ENCODE measurements at regions not wholly inside any gene's neighbourhood (a gene's known extent, or its start where the extent isn't known, plus 50 kb on each side); places are given as distances from the start of the nearest gene placed in this dataset.

DNA sequence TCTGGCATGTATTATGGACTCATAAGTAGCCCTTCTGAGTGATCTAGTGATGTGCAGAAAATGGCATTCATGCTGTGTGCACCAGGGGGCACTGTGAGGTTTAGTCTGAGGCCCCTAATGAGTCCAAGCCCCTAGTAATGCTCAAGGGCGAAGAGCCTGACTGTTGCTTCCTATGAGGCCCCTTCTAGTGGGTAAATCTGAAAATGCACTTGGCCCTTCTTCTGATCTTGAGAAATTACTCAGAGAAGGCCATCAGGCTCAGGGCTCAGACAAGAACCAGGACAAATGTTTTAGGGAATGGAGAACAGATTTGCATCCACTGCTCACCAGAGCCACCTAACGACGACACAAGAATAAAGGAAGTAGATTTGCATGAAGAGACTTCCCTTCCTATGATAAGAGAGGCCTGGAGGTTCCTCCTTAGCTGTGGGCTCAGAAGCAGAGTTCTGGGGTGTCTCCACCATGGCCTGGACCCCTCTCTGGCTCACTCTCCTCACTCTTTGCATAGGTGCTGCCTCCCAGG lies 75.8 kb downstream of the GGTLC2 start:
- 34 to 41% methylated on average over 3 of the region's 3 CpGs for WGBS, 2 donors
- Histone ChIP-seq H3K27me3 (peaks cover 0 to 4% of the 10 kb centered on the region in 2 donors), H3K27ac (peak overlapping the region in 3 of 4 donors; percentile 36 to 64 (median 59)), H3K9me3 (no peaks in the 10 kb centered on the region), H3K36me3 (no peaks in the 10 kb centered on the region), H3K4me1 (no peaks in the 10 kb centered on the region), H3K4me3 (no peak overlapping the region)
- TF ChIP-seq, protein P1, sequence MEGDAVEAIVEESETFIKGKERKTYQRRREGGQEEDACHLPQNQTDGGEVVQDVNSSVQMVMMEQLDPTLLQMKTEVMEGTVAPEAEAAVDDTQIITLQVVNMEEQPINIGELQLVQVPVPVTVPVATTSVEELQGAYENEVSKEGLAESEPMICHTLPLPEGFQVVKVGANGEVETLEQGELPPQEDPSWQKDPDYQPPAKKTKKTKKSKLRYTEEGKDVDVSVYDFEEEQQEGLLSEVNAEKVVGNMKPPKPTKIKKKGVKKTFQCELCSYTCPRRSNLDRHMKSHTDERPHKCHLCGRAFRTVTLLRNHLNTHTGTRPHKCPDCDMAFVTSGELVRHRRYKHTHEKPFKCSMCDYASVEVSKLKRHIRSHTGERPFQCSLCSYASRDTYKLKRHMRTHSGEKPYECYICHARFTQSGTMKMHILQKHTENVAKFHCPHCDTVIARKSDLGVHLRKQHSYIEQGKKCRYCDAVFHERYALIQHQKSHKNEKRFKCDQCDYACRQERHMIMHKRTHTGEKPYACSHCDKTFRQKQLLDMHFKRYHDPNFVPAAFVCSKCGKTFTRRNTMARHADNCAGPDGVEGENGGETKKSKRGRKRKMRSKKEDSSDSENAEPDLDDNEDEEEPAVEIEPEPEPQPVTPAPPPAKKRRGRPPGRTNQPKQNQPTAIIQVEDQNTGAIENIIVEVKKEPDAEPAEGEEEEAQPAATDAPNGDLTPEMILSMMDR (IDR thresholded peaks at IDR 0.05) = peak in 3 of 5 experiments; percentile 8 to 20 (median 18)
- TF ChIP-seq POLR2A (IDR thresholded peaks at IDR 0.05) = no peak
- peak in 1 of 2 donors; percentile 11 for DNase-seq (ENCODE audit: low spot score in 2 of 2)

DNA sequence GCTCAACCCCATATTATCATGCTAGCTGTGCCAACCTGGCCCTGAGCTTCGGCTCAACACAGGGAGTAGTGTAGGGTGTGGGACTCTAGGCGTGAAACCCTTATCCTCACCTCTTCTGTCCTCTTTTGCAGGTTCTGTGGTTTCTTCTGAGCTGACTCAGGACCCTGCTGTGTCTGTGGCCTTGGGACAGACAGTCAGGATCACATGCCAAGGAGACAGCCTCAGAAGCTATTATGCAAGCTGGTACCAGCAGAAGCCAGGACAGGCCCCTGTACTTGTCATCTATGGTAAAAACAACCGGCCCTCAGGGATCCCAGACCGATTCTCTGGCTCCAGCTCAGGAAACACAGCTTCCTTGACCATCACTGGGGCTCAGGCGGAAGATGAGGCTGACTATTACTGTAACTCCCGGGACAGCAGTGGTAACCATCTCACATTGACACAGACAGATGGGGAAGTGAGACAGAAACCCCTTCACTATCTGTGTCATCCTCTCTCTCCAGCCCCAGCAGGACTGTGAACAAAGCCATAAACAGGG lies 76.4 kb downstream of the GGTLC2 start:
- peaks cover 0 to 4% of the 10 kb centered on the region in 2 donors for H3K27me3 ChIP-seq
- no peaks in the 10 kb centered on the region for H3K36me3 ChIP-seq
- DNase-seq (ENCODE audit: low spot score in 2 of 2) = no peak
- no peaks in the 10 kb centered on the region for H3K9me3 ChIP-seq
- TF ChIP-seq EP300 (IDR thresholded peaks at IDR 0.05) = no peak
- TF ChIP-seq, protein P1 (IDR thresholded peaks at IDR 0.05) = no peak
- TF ChIP-seq POLR2A (IDR thresholded peaks at IDR 0.05) = no peak
- H3K4me1 ChIP-seq = no peaks in the 10 kb centered on the region
- H3K27ac ChIP-seq = peak overlapping the region in 3 of 4 donors; percentile 36 to 64 (median 59)
- H3K4me3 ChIP-seq = no peak overlapping the region
- 78 to 89% methylated on average over 6 of the region's 6 CpGs for WGBS, 2 donors

DNA sequence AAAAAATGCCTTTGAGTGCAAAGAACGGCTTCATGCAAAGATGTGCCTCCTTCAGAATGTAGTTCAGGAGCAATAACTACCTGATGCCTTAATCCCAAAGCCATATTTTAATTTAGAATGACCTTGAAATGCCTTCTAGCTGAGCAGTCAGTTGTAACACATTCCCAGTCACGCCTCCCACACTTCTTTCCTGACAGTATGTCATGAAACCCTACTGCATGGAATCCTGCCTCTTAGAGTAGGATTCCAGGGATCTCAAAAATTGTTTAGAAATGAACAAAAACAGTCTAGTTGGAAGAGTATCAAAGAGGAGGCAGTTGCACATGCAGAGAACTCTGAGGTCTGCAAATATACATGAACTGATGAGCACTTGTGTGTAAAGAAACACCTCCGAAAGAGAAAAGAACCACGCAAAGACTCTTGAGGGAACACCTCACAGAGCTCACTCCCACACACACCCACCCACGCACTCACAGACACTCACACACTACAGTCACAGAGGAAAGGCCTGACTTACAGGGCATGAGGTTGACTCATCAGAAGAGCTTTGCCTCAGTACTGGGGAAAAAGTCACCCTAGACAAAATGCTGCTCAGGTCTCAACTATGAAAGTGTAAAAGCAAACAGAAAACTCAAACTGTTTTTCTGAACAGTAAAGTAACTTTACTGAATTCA lies 77.4 kb downstream of the GGTLC2 start:
- Histone ChIP-seq H3K36me3 (no peaks in the 10 kb centered on the region), H3K27me3 (peaks cover 0 to 4% of the 10 kb centered on the region in 2 donors), H3K27ac (no peak overlapping the region), H3K9me3 (no peaks in the 10 kb centered on the region), H3K4me3 (no peak overlapping the region), H3K4me1 (no peaks in the 10 kb centered on the region)
- WGBS, 2 donors = 73% methylated on average over 5 of the region's 5 CpGs
- no peak for DNase-seq (ENCODE audit: low spot score in 2 of 2)
- TF ChIP-seq EP300 (IDR thresholded peaks at IDR 0.05) (no peak), POLR2A (IDR thresholded peaks at IDR 0.05) (no peak)
- TF ChIP-seq, protein P1 (IDR thresholded peaks at IDR 0.05) = no peak

DNA sequence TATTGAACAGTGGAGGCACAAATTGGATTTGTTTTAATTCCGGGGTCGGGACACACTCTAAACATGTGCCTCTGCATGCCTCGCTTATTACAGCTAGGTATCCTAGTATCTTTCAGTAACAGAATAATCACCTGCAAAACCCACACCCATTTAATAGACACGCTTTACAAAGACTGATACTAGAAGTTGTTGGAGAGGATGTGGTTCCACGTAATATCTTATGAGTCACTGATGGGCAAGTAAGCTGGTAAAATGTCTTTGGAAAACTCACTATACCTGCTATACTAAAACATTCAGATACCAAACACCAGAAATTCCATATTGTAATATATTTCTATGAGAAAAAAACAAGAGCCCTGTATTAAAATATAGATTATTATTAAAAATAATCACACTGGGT lies 84.0 kb downstream of the GGTLC2 start:
- WGBS, 2 donors = 82% methylated on average over 5 of the region's 5 CpGs

More for the DNA sequence above, 84.0 kb downstream of the GGTLC2 start:
- no peak for TF ChIP-seq EP300 (IDR thresholded peaks at IDR 0.05)
- TF ChIP-seq POLR2A (IDR thresholded peaks at IDR 0.05) = no peak
- TF ChIP-seq, protein P1 (IDR thresholded peaks at IDR 0.05) = no peak
- H3K36me3 ChIP-seq = no peaks in the 10 kb centered on the region
- no peak overlapping the region for H3K4me3 ChIP-seq
- no peak for DNase-seq (ENCODE audit: low spot score in 2 of 2)
- H3K4me1 ChIP-seq = no peaks in the 10 kb centered on the region
- peaks cover 0 to 4% of the 10 kb centered on the region in 2 donors for H3K27me3 ChIP-seq
- H3K27ac ChIP-seq = no peak overlapping the region
- H3K9me3 ChIP-seq = no peaks in the 10 kb centered on the region
